Choroid plexus epithelial cell (primary cell): ENCODE measurements at regions not wholly inside any gene's neighbourhood (a gene's known extent, or its start where the extent isn't known, plus 50 kb on each side); places are given as distances from the start of the nearest gene placed in this dataset.

Experiments
- DNase-seq: peaks from one replicate; pipeline ENCODE4 v3.0.0-alpha.2; 2010; ENCODE audit warnings: low read depth
- H3K4me3 ChIP-seq: 2 replicates; pipeline ENCODE4 v1.5.1; 2011; ENCODE audit warnings: low read depth, mild to moderate bottlenecking, control low read depth, low read length, moderate library complexity
- TF ChIP-seq, protein P1 (sequence below): conservative IDR thresholded peaks from 2 replicates; pipeline ENCODE4 v1.5.1; 2011; ENCODE audit warnings: low read depth, mild to moderate bottlenecking, control low read depth, inconsistent platforms, low read length, moderate library complexity

DNA sequence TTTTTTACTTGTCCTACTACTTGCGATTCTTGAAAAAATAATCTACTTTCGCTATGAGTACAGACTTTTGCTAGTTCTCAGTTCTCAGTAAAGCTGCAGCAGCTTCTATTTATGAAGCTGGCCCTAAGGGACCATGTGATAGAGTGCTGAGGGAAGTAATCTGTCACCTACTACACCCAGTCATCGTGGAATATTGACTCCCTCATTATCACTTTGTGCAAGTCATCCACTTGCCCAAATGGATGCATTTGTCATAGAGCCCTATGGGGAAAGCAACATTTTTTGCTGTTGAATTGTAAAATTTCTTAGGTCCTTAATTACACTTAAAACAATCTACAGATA is 1919.8 kb downstream of the SUCLG1 start:
- TF ChIP-seq, protein P1, sequence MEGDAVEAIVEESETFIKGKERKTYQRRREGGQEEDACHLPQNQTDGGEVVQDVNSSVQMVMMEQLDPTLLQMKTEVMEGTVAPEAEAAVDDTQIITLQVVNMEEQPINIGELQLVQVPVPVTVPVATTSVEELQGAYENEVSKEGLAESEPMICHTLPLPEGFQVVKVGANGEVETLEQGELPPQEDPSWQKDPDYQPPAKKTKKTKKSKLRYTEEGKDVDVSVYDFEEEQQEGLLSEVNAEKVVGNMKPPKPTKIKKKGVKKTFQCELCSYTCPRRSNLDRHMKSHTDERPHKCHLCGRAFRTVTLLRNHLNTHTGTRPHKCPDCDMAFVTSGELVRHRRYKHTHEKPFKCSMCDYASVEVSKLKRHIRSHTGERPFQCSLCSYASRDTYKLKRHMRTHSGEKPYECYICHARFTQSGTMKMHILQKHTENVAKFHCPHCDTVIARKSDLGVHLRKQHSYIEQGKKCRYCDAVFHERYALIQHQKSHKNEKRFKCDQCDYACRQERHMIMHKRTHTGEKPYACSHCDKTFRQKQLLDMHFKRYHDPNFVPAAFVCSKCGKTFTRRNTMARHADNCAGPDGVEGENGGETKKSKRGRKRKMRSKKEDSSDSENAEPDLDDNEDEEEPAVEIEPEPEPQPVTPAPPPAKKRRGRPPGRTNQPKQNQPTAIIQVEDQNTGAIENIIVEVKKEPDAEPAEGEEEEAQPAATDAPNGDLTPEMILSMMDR = no peak
- no peak overlapping the region for H3K4me3 ChIP-seq
- peak; percentile 0 for DNase-seq

DNA sequence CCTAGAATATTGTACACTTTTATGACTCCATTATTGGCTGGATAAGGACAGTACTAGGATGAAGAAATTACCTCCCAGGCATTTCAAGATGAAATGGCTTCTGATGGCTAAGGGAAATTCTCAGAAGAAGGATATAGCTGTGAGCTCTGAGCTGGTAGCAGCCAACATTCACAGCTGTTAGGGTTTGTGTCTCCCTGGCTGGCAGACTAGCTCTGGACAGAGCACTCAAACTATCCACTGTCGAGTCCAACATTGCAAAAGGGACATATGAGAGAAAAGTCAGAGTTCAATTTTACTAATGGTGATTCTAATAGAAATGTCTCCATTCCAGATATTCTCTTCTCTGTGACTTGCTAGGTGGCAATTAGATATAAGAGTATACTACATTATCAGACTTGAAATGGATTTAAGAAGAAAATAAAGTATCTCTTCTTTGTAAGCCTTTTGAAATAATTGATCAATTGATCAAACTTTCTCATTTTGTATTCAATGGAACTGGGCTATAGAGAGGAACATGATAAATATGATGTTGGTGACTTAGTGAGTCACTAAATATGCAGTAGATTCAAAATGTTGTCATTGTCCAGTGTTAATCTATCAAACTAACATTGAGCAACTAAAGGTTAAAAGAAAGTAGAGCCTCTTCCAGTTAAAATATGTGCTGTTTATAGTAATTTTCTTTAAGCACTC is 1920.3 kb downstream of the SUCLG1 start:
- TF ChIP-seq, protein P1 = no peak
- H3K4me3 ChIP-seq = no peak overlapping the region
- no peak for DNase-seq

DNA sequence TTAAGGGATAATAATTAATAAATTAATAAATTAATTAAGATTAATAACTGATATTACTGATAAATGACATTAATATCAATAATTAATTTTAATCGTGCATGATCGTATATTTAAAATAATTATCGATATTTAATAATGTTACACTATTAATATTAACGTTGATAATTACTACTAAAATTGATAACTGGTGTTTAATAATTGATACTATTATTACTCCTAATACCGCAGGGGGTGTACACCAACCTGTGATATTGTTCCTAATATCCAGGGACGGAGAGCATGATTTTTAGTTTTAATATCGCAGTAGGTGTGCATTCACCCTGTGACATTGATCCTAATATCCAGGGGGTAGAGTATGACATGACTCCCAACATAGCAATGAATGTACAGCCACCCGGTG is 1930.8 kb downstream of the SUCLG1 start:
- TF ChIP-seq, protein P1 = no peak
- H3K4me3 ChIP-seq = no peak overlapping the region
- no peak for DNase-seq

DNA sequence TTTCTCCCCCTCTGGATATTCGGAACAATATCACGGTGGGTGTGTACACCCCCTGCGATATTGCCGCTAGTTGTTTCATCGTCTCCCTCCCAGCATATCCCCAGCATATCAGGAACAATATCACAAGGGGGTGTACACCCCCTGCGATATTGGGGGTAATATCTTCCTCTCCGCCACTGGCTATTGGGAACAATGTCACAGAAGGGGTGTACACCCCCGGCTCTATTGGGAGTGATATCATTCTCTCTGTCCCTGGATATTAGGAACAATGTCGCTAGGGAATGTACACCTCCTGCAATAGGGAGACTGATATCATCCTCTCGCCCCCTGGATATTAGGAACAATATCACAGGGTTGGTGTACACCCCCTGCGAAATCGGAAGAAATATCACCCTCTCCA is 1932.0 kb downstream of the SUCLG1 start:
- DNase-seq = no peak
- no peak overlapping the region for H3K4me3 ChIP-seq
- TF ChIP-seq, protein P1 = no peak

DNA sequence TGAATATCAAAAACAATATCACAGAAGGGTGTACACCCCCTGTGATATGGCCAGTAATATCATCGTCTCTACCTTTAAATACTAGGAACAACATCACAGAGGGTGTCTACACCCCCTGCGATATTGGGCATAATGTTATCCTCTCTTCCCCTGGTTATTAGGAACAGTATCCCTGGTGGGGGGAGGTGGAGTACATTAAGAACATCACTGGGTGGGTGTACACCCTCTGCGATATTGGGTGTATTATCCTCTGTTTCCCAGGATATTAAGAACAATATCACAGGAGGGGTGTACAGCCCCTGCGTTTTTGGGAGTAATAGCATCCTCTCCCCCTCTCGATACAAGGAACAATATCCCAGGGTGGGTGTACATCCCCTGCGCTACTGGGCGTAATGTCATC is 1932.8 kb downstream of the SUCLG1 start:
- TF ChIP-seq, protein P1 = no peak
- H3K4me3 ChIP-seq = no peak overlapping the region
- DNase-seq = no peak

DNA sequence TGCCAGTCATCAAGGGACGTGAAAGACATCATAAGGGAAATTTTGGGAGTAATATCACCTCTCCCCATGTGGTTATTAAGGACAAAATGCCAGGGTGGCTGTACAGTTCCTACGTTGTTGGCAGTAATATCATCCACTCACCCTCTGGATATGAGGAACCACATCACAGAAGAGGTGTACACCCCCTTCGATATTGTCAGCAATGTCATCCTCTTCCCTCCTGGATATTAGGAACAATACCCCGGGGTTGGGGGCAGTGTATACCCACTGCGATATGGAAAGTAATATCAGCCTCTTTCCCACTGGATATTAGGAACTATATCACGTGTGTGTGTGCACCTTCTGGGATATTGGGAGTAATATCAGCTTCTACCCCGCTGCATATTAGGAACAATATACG is 1933.3 kb downstream of the SUCLG1 start:
- no peak overlapping the region for H3K4me3 ChIP-seq
- DNase-seq = no peak
- TF ChIP-seq, protein P1 = no peak

DNA sequence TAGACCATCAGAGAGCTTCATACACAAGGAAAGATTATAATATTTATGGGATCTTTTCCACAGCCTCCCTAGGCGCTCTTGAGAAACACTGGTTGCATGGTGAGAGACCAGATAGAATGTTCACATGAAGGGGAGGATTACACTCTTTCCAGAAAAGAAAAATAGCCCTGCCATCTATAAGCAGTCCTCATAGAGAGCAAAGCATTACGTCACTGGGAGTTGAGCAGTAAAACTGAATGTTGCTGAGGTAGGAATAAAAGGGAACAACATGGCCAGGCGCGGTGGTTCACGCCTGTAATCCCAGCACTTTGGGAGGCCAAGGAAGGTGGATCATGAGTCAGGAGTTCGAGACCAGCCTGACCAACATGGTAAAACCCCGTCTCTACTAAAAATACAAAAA is 1934.3 kb downstream of the SUCLG1 start:
- TF ChIP-seq, protein P1 = no peak
- DNase-seq = no peak
- no peak overlapping the region for H3K4me3 ChIP-seq
